ENCODE measurements at regions not wholly inside any gene's neighbourhood (a gene's known extent, or its start where the extent isn't known, plus 50 kb on each side); places are given as distances from the start of the nearest gene placed in this dataset.

- no peak for DNase-seq
Measured at GRCh38 chr12:107536613-107537012, 149.0 kb upstream of the PWP1 start.

GRCh38 chr12:107537464-107538119 lies 148.0 kb upstream of the PWP1 start:
- no peak for DNase-seq

- no peak for DNase-seq
Measured at GRCh38 chr12:107539196-107539939, 146.2 kb upstream of the PWP1 start.

- DNase-seq, result no peak
Measured at GRCh38 chr12:107541001-107541705, 144.4 kb upstream of the PWP1 start.

GRCh38 chr12:107543416-107543815 lies 142.2 kb upstream of the PWP1 start:
- DNase-seq, result no peak

- DNase-seq, result no peak
Measured at GRCh38 chr12:107543841-107544240, 141.8 kb upstream of the PWP1 start.

GRCh38 chr12:107544937-107545336 lies 140.7 kb upstream of the PWP1 start:
- no peak for DNase-seq

GRCh38 chr12:107545737-107546353 lies 139.8 kb upstream of the PWP1 start:
- no peak for DNase-seq

GRCh38 chr12:107547389-107547788 lies 138.2 kb upstream of the PWP1 start:
- no peak for DNase-seq

- DNase-seq, result no peak
Measured at GRCh38 chr12:107549651-107550480, 135.7 kb upstream of the PWP1 start.

- no peak for DNase-seq
Measured at GRCh38 chr12:107551434-107551833, 134.2 kb upstream of the PWP1 start.

GRCh38 chr12:107552263-107552662 lies 133.3 kb upstream of the PWP1 start:
- no peak for DNase-seq

GRCh38 chr12:107553211-107553765 lies 132.3 kb upstream of the PWP1 start:
- no peak for DNase-seq

- no peak for DNase-seq
Measured at GRCh38 chr12:107554941-107555340, 130.7 kb upstream of the PWP1 start.

- DNase-seq, result no peak
Measured at GRCh38 chr12:107557026-107557425, 128.6 kb upstream of the PWP1 start.

GRCh38 chr12:107557589-107558100 lies 128.0 kb upstream of the PWP1 start:
- no peak for DNase-seq

GRCh38 chr12:107558141-107558815 lies 127.3 kb upstream of the PWP1 start:
- no peak for DNase-seq

GRCh38 chr12:107558816-107559382 lies 126.7 kb upstream of the PWP1 start:
- DNase-seq, result no peak

GRCh38 chr12:107560165-107560898 lies 125.3 kb upstream of the PWP1 start:
- DNase-seq, result no peak

- DNase-seq, result no peak
Measured at GRCh38 chr12:107560899-107561285, 124.7 kb upstream of the PWP1 start.

Measured in NCI-H146 (cell line).